Vagina (tissue), 2 donors: ENCODE measurements at regions not wholly inside any gene's neighbourhood (a gene's known extent, or its start where the extent isn't known, plus 50 kb on each side); places are given as distances from the start of the nearest gene placed in this dataset.

Source experiments
- DNase-seq, 2 donors: peaks; one replicate each; pipeline ENCODE4 v3.0.0-alpha.2; 2017; ENCODE audit errors: extremely low spot score in 2 of 2
- H3K27ac ChIP-seq: fragments of 200-600 bp; sonication (generic); one replicate; pipeline ENCODE4 v1.5.1; 2019
- H3K27me3 ChIP-seq: fragments of 200-600 bp; sonication (generic); one replicate; pipeline ENCODE4 v1.5.1; 2019
- H3K36me3 ChIP-seq, 2 donors: fragments of 200-600 bp; sonication (generic); one replicate each; pipeline ENCODE4 v1.5.1; 2017 to 2019
- H3K4me1 ChIP-seq: fragments of 200-600 bp; sonication (generic); one replicate; pipeline ENCODE4 v1.5.1; 2019
- H3K4me3 ChIP-seq, 2 donors: fragments of 200-600 bp; sonication (generic); 1 replicate in 1 of 2; 2 replicates in 1 of 2; pipeline ENCODE4 v1.5.1; 2016 to 2019
- H3K9me3 ChIP-seq: fragments of 200-600 bp; sonication (generic); one replicate; pipeline ENCODE4 v1.5.1; 2019
- CTCF ChIP-seq, 3 experiments: fragments of 450-650 bp in 2 of 3; fragments of 200-600 bp in 1 of 3; sonication (generic) in 1 of 3; IDR thresholded peaks; one replicate each; pipeline ENCODE4 v1.5.1; 2017 to 2019; ENCODE audit warnings: antibody characterized with exemption in 3 of 3, mild to moderate bottlenecking in 2 of 3, moderate library complexity in 2 of 3
- POLR2A ChIP-seq, 2 donors: fragments of 450-650 bp; IDR thresholded peaks; one replicate each; pipeline ENCODE4 v1.6.1; 2017; ENCODE audit warnings: antibody characterized with exemption in 2 of 2, mild to moderate bottlenecking in 2 of 2, moderate library complexity in 2 of 2
- POLR2AphosphoS5 ChIP-seq, 2 donors: sonication (generic); formaldehyde crosslinking; IDR thresholded peaks; one replicate each; pipeline ENCODE4 v1.9.0; 2017; ENCODE audit warnings: antibody characterized with exemption in 2 of 2, mild to moderate bottlenecking in 2 of 2, low read depth in 1 of 2; ENCODE audit not compliant: insufficient read depth in 1 of 2
- intact Hi-C: fragments of 100-400 bp; cut with DNase I; formaldehyde crosslinking; loops from one replicate; pipeline ENCODE4 v1.15.1; 2023

- Histone ChIP-seq H3K9me3 (no peaks in the 10 kb centered on the region), H3K27me3 (no peaks in the 10 kb centered on the region), H3K4me3 (no peak overlapping the region), H3K4me1 (peaks cover 36% of the 10 kb centered on the region), H3K36me3 (no peaks in the 10 kb centered on the region), H3K27ac (peak overlapping the region; percentile 13)
- intact Hi-C loops: no loop called here
- no peak for TF ChIP-seq POLR2A (IDR thresholded peaks at IDR 0.05)
- no peak for TF ChIP-seq CTCF (IDR thresholded peaks at IDR 0.05)
- no peak for TF ChIP-seq POLR2AphosphoS5 (IDR thresholded peaks at IDR 0.05; ENCODE audit: insufficient read depth in 1 of 2, low read depth in 1 of 2)
- no peak for DNase-seq
These were observed 82.7 kb upstream of the TCF12 start for GRCh38 chr15:56835718-56836171.

- H3K4me3 ChIP-seq: no peak overlapping the region
- peak overlapping the region; percentile 55 for H3K27ac ChIP-seq
- no peaks in the 10 kb centered on the region for H3K27me3 ChIP-seq
- intact Hi-C loops: no loop called here
- TF ChIP-seq POLR2AphosphoS5 (IDR thresholded peaks at IDR 0.05; ENCODE audit: insufficient read depth in 1 of 2, low read depth in 1 of 2) (peak in 1 of 2 donors; percentile 43), POLR2A (IDR thresholded peaks at IDR 0.05) (no peak), CTCF (IDR thresholded peaks at IDR 0.05) (no peak)
- H3K36me3 ChIP-seq: no peaks in the 10 kb centered on the region
- no peaks in the 10 kb centered on the region for H3K9me3 ChIP-seq
- DNase-seq: no peak
- peaks cover 36% of the 10 kb centered on the region for H3K4me1 ChIP-seq
These were observed 86.3 kb upstream of the TCF12 start for GRCh38 chr15:56832125-56832524.

GRCh38 chr15:56831467-56832005 is 86.9 kb upstream of the TCF12 start:
- Histone ChIP-seq H3K4me3 (no peak overlapping the region), H3K27me3 (no peaks in the 10 kb centered on the region), H3K36me3 (no peaks in the 10 kb centered on the region), H3K4me1 (peaks cover 36% of the 10 kb centered on the region), H3K27ac (peak overlapping the region; percentile 55), H3K9me3 (no peaks in the 10 kb centered on the region)
- intact Hi-C loops: no loop called here
- no peak for DNase-seq
- TF ChIP-seq CTCF (IDR thresholded peaks at IDR 0.05) (no peak), POLR2A (IDR thresholded peaks at IDR 0.05) (no peak), POLR2AphosphoS5 (IDR thresholded peaks at IDR 0.05; ENCODE audit: insufficient read depth in 1 of 2, low read depth in 1 of 2) (no peak)

GRCh38 chr15:56824175-56824574 is 90.9 kb upstream of the ZNF280D start:
- H3K4me1 ChIP-seq: no peaks in the 10 kb centered on the region
- no peak overlapping the region for H3K27ac ChIP-seq
- H3K36me3 ChIP-seq: no peaks in the 10 kb centered on the region
- no peaks in the 10 kb centered on the region for H3K27me3 ChIP-seq
- TF ChIP-seq CTCF (IDR thresholded peaks at IDR 0.05) (no peak), POLR2A (IDR thresholded peaks at IDR 0.05) (no peak)
- no peak overlapping the region for H3K4me3 ChIP-seq
- DNase-seq: no peak
- no peaks in the 10 kb centered on the region for H3K9me3 ChIP-seq
- intact Hi-C loops: no loop called here

GRCh38 chr15:56821721-56822425 is 88.6 kb upstream of the ZNF280D start:
- TF ChIP-seq CTCF (IDR thresholded peaks at IDR 0.05) (peak in 1 of 3 experiments; percentile 28), POLR2A (IDR thresholded peaks at IDR 0.05) (no peak)
- Histone ChIP-seq H3K4me3 (no peak overlapping the region), H3K36me3 (no peaks in the 10 kb centered on the region), H3K9me3 (no peaks in the 10 kb centered on the region), H3K27me3 (no peaks in the 10 kb centered on the region), H3K27ac (no peak overlapping the region), H3K4me1 (peaks cover 8% of the 10 kb centered on the region)
- intact Hi-C loops: no loop called here
- DNase-seq: no peak
